Fibroblast of lung (primary cell): ENCODE measurements at regions not wholly inside any gene's neighbourhood (a gene's known extent, or its start where the extent isn't known, plus 50 kb on each side); places are given as distances from the start of the nearest gene placed in this dataset.

Experiments
- DNase-seq, 2 donors: peaks; one replicate each; pipeline versions ENCODE4 v3.0.0 to v3.0.0-alpha.2; 2010; ENCODE audit warnings: low read depth in 2 of 2
- H2AFZ ChIP-seq: 2 replicates; pipeline ENCODE4 v1.5.1; 2012; ENCODE audit warnings: low read length, control low read depth, inconsistent platforms
- H3K27ac ChIP-seq: 2 replicates; pipeline ENCODE4 v1.5.1; 2011; ENCODE audit warnings: low read length, control low read depth; ENCODE audit not compliant: insufficient read depth
- H3K27me3 ChIP-seq: 2 replicates; pipeline ENCODE4 v1.5.1; 2011; ENCODE audit warnings: mild to moderate bottlenecking, low read length; ENCODE audit not compliant: control insufficient read depth, insufficient read depth
- H3K36me3 ChIP-seq: 2 replicates; pipeline ENCODE4 v1.5.1; 2011; ENCODE audit warnings: low read length; ENCODE audit not compliant: control insufficient read depth, insufficient read depth
- H3K4me1 ChIP-seq: 2 replicates; pipeline ENCODE4 v1.5.1; 2011; ENCODE audit warnings: low read length; ENCODE audit not compliant: control insufficient read depth, insufficient read depth; ENCODE audit errors: extremely low read depth
- H3K4me2 ChIP-seq: 2 replicates; pipeline ENCODE4 v1.5.1; 2011; ENCODE audit warnings: low read length, control low read depth; ENCODE audit not compliant: insufficient read depth; ENCODE audit errors: extremely low read depth
- H3K4me3 ChIP-seq, 4 experiments: fragments of 200-600 bp in 1 of 4; sonication (generic) in 1 of 4; replicated peaks in 1 of 4; 2 replicates each; pipeline ENCODE4 v1.5.1; 2011 to 2016; ENCODE audit warnings: low read length in 4 of 4, low read depth in 3 of 4, mild to moderate bottlenecking in 3 of 4, control low read depth in 2 of 4, inconsistent platforms in 1 of 4, mixed read lengths in 1 of 4; ENCODE audit not compliant: insufficient read depth in 1 of 4; ENCODE audit errors: control extremely low read depth in 1 of 4
- H3K79me2 ChIP-seq: 2 replicates; pipeline ENCODE4 v1.5.1; 2012; ENCODE audit warnings: mild to moderate bottlenecking, low read length, inconsistent platforms; ENCODE audit not compliant: control insufficient read depth, insufficient read depth
- H3K9ac ChIP-seq: 2 replicates; pipeline ENCODE4 v1.5.1; 2011; ENCODE audit warnings: mild to moderate bottlenecking, low read length, control low read depth; ENCODE audit not compliant: insufficient read depth
- H3K9me3 ChIP-seq: 2 replicates; pipeline ENCODE4 v1.5.1; 2012; ENCODE audit warnings: low read depth, low read length; ENCODE audit not compliant: control insufficient read depth, insufficient read depth
- H4K20me1 ChIP-seq: 2 replicates; pipeline ENCODE4 v1.5.1; 2011; ENCODE audit warnings: low read length; ENCODE audit not compliant: control insufficient read depth, insufficient read depth; ENCODE audit errors: extremely low read depth
- EZH2 ChIP-seq: IDR thresholded peaks from 2 replicates; pipeline ENCODE4 v1.5.1; 2012; ENCODE audit warnings: low read length, control low read depth, mild to moderate bottlenecking; ENCODE audit errors: missing control alignments
- TF ChIP-seq, protein P1 (sequence below), 2 donors: IDR thresholded peaks in 1 of 2; conservative IDR thresholded peaks in 1 of 2; 1 replicate in 1 of 2; 2 replicates in 1 of 2; pipeline ENCODE4 v1.5.1; 2011 to 2012; ENCODE audit warnings: low read length in 2 of 2, control low read depth in 1 of 2, inconsistent platforms in 1 of 2, low read depth in 1 of 2, mild to moderate bottlenecking in 1 of 2

GRCh38 chr2:16775899-16776231 lies 110.2 kb upstream of the CYRIA start:
- H3K4me2 ChIP-seq: no peak overlapping the region
- no peaks in the 10 kb centered on the region for H3K4me1 ChIP-seq
- no peak overlapping the region for H3K4me3 ChIP-seq
- H4K20me1 ChIP-seq: no peaks in the 10 kb centered on the region
- no peak for TF ChIP-seq EZH2
- TF ChIP-seq, protein P1, sequence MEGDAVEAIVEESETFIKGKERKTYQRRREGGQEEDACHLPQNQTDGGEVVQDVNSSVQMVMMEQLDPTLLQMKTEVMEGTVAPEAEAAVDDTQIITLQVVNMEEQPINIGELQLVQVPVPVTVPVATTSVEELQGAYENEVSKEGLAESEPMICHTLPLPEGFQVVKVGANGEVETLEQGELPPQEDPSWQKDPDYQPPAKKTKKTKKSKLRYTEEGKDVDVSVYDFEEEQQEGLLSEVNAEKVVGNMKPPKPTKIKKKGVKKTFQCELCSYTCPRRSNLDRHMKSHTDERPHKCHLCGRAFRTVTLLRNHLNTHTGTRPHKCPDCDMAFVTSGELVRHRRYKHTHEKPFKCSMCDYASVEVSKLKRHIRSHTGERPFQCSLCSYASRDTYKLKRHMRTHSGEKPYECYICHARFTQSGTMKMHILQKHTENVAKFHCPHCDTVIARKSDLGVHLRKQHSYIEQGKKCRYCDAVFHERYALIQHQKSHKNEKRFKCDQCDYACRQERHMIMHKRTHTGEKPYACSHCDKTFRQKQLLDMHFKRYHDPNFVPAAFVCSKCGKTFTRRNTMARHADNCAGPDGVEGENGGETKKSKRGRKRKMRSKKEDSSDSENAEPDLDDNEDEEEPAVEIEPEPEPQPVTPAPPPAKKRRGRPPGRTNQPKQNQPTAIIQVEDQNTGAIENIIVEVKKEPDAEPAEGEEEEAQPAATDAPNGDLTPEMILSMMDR (conservative IDR thresholded peaks at IDR 0.05 in 1 of 2, IDR thresholded peaks at IDR 0.05 in 1 of 2; ENCODE audit: low read depth in 1 of 2, low read length in 2 of 2): no peak
- no peaks in the 10 kb centered on the region for H3K27me3 ChIP-seq
- no peak for DNase-seq
- no peaks in the 10 kb centered on the region for H3K36me3 ChIP-seq
- no peak overlapping the region for H3K27ac ChIP-seq
- no peaks in the 10 kb centered on the region for H3K9me3 ChIP-seq
- no peak overlapping the region for H2AFZ ChIP-seq
- H3K79me2 ChIP-seq: no peaks in the 10 kb centered on the region
- no peak overlapping the region for H3K9ac ChIP-seq

- H3K4me1 ChIP-seq: no peaks in the 10 kb centered on the region
- no peak for TF ChIP-seq EZH2
- TF ChIP-seq, protein P1 (conservative IDR thresholded peaks at IDR 0.05 in 1 of 2, IDR thresholded peaks at IDR 0.05 in 1 of 2; ENCODE audit: low read depth in 1 of 2, low read length in 2 of 2): no peak
- no peak overlapping the region for H3K9ac ChIP-seq
- no peak overlapping the region for H3K4me2 ChIP-seq
- DNase-seq: peak; percentile 17 to 44
- no peaks in the 10 kb centered on the region for H3K9me3 ChIP-seq
- no peak overlapping the region for H2AFZ ChIP-seq
- no peaks in the 10 kb centered on the region for H3K27me3 ChIP-seq
- no peaks in the 10 kb centered on the region for H3K79me2 ChIP-seq
- H4K20me1 ChIP-seq: no peaks in the 10 kb centered on the region
- no peak overlapping the region for H3K4me3 ChIP-seq
- no peaks in the 10 kb centered on the region for H3K36me3 ChIP-seq
- H3K27ac ChIP-seq: no peak overlapping the region
Measured at GRCh38 chr2:16774980-16775898, 109.6 kb upstream of the CYRIA start.

DNA sequence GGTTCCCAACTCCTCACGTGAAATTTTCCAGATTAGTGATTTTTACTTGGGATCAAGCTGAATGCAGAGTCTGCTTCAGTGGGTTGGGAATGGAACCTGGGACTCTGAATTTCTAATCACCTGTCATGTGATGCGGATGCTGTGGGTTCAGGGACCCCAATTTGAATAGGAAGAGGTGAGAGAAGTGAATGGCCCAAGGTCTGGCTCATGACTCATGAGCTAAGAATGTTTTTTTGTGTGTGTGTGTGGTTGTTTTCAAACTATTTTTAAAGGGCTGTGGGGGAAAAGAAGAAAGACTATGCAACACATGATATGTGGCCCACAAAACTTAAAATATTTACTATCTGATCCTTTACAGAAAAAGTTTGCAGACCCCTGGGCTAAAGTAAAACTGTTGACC lies 108.5 kb upstream of the CYRIA start:
- TF ChIP-seq, protein P1 (conservative IDR thresholded peaks at IDR 0.05 in 1 of 2, IDR thresholded peaks at IDR 0.05 in 1 of 2; ENCODE audit: low read depth in 1 of 2, low read length in 2 of 2): no peak
- TF ChIP-seq EZH2: no peak
- H4K20me1 ChIP-seq: no peaks in the 10 kb centered on the region
- no peak overlapping the region for H3K4me3 ChIP-seq
- H3K27ac ChIP-seq: no peak overlapping the region
- no peak overlapping the region for H3K4me2 ChIP-seq
- H3K36me3 ChIP-seq: no peaks in the 10 kb centered on the region
- no peak overlapping the region for H2AFZ ChIP-seq
- DNase-seq: peak in 1 of 2 donors; percentile 53
- H3K79me2 ChIP-seq: no peaks in the 10 kb centered on the region
- no peaks in the 10 kb centered on the region for H3K4me1 ChIP-seq
- H3K9ac ChIP-seq: no peak overlapping the region
- no peaks in the 10 kb centered on the region for H3K27me3 ChIP-seq
- H3K9me3 ChIP-seq: no peaks in the 10 kb centered on the region
